ENCODE measurements at regions not wholly inside any gene's neighbourhood (a gene's known extent, or its start where the extent isn't known, plus 50 kb on each side); places are given as distances from the start of the nearest gene placed in this dataset.

- no peak for DNase-seq
- no peaks in the 10 kb centered on the region for H3K36me3 ChIP-seq (replicated peaks)
- TF ChIP-seq, protein P1, sequence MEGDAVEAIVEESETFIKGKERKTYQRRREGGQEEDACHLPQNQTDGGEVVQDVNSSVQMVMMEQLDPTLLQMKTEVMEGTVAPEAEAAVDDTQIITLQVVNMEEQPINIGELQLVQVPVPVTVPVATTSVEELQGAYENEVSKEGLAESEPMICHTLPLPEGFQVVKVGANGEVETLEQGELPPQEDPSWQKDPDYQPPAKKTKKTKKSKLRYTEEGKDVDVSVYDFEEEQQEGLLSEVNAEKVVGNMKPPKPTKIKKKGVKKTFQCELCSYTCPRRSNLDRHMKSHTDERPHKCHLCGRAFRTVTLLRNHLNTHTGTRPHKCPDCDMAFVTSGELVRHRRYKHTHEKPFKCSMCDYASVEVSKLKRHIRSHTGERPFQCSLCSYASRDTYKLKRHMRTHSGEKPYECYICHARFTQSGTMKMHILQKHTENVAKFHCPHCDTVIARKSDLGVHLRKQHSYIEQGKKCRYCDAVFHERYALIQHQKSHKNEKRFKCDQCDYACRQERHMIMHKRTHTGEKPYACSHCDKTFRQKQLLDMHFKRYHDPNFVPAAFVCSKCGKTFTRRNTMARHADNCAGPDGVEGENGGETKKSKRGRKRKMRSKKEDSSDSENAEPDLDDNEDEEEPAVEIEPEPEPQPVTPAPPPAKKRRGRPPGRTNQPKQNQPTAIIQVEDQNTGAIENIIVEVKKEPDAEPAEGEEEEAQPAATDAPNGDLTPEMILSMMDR (IDR thresholded peaks at IDR 0.05; ENCODE audit: low read depth, low read length, missing control alignments): no peak
- H3K27ac ChIP-seq: no peak overlapping the region
- in situ Hi-C loops (cut with HindIII; ENCODE audit: low pct_ligation_motif_present, low sequenced_read_pairs): no loop called here
- H3K4me3 ChIP-seq (ENCODE audit: low read depth, low read length): no peak overlapping the region
- no peaks in the 10 kb centered on the region for H3K27me3 ChIP-seq (replicated peaks)
Observed at GRCh38 chr17:72303787-72304733, 183.2 kb downstream of the SOX9 start.

DNA sequence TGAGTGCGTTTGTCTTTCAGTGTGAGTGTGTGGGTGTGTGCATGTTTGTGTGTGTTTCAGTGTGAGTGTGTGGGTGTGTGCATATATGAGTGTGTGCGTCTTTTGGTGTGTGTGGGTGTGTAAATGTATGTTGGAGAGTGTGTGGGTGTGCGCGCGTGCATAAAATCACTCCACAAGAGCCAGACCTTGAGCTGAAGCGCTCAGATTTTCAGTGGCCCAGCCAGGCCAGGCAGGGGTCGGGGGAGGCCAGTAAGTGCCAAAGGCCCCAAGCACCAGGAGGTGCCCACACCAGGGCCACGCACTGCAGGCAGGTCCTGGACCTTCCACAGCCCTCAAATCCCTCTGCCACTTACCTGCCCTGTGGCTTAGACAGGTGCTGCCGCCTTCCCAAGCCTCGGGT is 184.0 kb downstream of the SOX9 start:
- Histone ChIP-seq H3K27me3 (replicated peaks) (no peaks in the 10 kb centered on the region), H3K4me3 (ENCODE audit: low read depth, low read length) (no peak overlapping the region), H3K36me3 (replicated peaks) (no peaks in the 10 kb centered on the region), H3K27ac (no peak overlapping the region)
- TF ChIP-seq, protein P1 (IDR thresholded peaks at IDR 0.05; ENCODE audit: low read depth, low read length, missing control alignments): no peak
- in situ Hi-C loops (cut with HindIII; ENCODE audit: low pct_ligation_motif_present, low sequenced_read_pairs): no loop called here
- no peak for DNase-seq

- Histone ChIP-seq H3K27me3 (replicated peaks) (no peaks in the 10 kb centered on the region), H3K27ac (no peak overlapping the region), H3K4me3 (ENCODE audit: low read depth, low read length) (no peak overlapping the region), H3K36me3 (replicated peaks) (no peaks in the 10 kb centered on the region)
- no peak for DNase-seq
- in situ Hi-C loops (cut with HindIII; ENCODE audit: low pct_ligation_motif_present, low sequenced_read_pairs): no loop called here
- TF ChIP-seq, protein P1 (IDR thresholded peaks at IDR 0.05; ENCODE audit: low read depth, low read length, missing control alignments): no peak
Observed at GRCh38 chr17:72305472-72305871, 184.7 kb downstream of the SOX9 start.

DNA sequence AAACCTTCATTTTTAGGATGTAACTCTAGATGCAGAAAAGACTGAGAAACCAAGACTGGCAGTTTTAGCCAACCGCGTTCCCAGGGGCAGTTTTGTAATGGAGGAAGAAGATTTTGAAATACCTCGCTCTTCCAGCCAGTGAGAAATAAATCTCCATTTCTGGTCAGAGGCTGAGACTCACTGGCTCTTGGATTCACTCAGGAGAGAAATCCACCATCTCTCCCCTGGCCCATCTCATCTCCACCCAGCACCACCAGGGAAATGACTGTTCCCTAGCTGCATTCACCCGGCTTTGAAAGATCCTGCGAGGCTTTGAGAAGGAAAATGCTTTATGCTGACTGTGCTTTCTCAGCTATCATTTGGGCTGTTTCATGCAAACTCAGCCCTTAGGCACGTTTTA is 185.2 kb downstream of the SOX9 start:
- no peaks in the 10 kb centered on the region for H3K27me3 ChIP-seq (replicated peaks)
- no peak overlapping the region for H3K27ac ChIP-seq
- H3K36me3 ChIP-seq (replicated peaks): no peaks in the 10 kb centered on the region
- in situ Hi-C loops (cut with HindIII; ENCODE audit: low pct_ligation_motif_present, low sequenced_read_pairs): no loop called here
- TF ChIP-seq, protein P1 (IDR thresholded peaks at IDR 0.05; ENCODE audit: low read depth, low read length, missing control alignments): no peak
- no peak overlapping the region for H3K4me3 ChIP-seq (ENCODE audit: low read depth, low read length)
- no peak for DNase-seq

- in situ Hi-C loops (cut with HindIII; ENCODE audit: low pct_ligation_motif_present, low sequenced_read_pairs): no loop called here
- no peak overlapping the region for H3K4me3 ChIP-seq (ENCODE audit: low read depth, low read length)
- H3K27ac ChIP-seq: no peak overlapping the region
- H3K36me3 ChIP-seq (replicated peaks): no peaks in the 10 kb centered on the region
- TF ChIP-seq, protein P1 (IDR thresholded peaks at IDR 0.05; ENCODE audit: low read depth, low read length, missing control alignments): no peak
- no peak for DNase-seq
- H3K27me3 ChIP-seq (replicated peaks): no peaks in the 10 kb centered on the region
Observed at GRCh38 chr17:72307836-72308235, 187.0 kb downstream of the SOX9 start.

Data from brain microvascular endothelial cell (primary cell).